NCI-H128 (cell line): ENCODE measurements at regions not wholly inside any gene's neighbourhood (a gene's known extent, or its start where the extent isn't known, plus 50 kb on each side); places are given as distances from the start of the nearest gene placed in this dataset.
"Not testable (repeated sequence)": the region's sequence is repeated elsewhere in the genome, so short reads cannot be mapped to it uniquely, and the experiment has no call there.

Experiments
- DNase-seq: peaks from one replicate; lab custom pipeline; 2025; ENCODE audit not compliant: unreplicated experiment; lab: John Stamatoyannopoulos, UW

DNA sequence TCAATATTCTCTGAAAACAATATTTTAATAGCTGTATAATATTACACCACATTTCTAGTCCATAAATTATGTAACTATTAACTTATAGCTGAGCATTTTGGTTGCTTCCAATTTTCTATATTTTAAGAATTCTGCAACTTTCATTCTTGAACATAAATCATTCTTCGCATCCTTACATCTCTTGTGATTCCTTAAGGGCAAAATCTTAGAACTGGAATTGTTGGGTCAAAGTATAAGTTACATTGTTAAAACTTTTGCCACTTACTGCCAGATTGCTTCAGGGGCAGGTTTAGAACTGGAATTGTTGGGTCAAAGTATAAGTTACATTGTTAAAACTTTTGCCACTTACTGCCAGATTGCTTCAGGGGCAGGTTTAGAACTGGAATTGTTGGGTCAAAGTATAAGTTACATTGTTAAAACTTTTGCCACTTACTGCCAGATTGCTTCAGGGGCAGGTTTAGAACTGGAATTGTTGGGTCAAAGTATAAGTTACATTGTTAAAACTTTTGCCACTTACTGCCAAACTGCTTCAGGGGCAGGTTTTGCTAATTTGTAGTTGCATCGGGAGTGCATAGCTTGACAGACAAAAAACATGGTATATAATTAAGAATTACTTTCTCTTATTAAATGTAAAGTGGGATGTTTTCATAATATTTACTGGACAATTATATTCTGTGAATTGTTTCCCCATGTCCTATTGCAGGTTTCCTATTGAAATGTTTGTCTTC is 179.9 kb upstream of the OR13F1 start:
- not testable (repeated sequence) for DNase-seq

DNA sequence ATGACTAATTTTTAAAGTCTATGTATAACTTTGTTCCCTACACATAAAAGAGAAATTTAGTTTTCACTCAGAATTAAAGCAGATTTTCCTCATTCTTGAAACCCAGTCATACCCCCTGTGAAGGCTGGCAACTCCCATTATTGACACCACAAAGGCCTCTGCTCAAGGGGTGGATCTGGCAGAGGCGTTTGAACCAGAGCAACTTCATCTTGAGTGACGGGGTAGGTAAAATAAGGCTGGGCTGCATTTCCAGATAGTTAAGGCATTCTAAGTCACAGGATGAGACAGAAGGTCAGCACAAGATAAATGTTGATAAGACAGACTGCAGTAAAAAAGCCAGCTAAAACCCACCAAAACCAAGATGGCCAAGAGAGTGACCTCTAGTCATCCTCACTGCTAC is 177.2 kb upstream of the OR13F1 start:
- DNase-seq = no peak

DNA sequence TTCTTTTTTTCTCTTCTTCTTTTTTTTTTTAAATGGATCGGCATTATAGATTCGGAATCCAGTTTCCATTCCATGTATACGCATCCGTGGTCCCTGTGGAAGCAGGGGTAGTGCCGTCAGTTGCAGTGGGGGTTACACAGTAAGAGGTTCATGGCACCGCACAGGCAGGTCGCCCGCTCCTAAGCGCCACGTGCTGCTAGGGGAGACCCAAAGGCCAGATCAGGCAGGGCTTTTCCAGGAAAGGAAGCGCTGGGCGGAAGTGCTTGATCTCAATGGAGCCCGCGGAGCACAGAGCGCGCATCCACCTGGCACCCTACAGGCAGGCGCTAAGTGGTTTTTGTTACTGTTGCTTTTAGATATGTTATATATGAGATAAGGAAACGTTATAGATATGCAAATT is 174.8 kb upstream of the OR13F1 start:
- DNase-seq = no peak

DNA sequence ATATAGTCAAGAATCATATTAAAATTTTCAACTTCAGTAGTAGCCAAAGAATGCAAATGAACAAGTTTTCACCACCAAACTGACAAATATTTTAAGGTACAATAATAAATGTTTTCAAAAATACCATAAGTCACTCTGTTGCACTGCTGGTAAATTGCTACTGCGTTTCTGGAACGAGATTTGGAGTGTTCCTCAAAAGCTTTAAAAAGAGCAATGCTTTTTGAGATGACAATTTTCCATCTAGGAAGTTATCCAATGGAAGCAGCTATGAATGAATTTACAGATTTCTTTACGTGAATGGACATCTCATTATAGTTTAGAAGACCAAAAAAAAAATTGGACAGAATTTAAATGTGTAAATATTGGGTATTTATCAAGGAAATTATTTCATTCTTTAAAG is 173.2 kb upstream of the OR13F1 start:
- DNase-seq = no peak

DNA sequence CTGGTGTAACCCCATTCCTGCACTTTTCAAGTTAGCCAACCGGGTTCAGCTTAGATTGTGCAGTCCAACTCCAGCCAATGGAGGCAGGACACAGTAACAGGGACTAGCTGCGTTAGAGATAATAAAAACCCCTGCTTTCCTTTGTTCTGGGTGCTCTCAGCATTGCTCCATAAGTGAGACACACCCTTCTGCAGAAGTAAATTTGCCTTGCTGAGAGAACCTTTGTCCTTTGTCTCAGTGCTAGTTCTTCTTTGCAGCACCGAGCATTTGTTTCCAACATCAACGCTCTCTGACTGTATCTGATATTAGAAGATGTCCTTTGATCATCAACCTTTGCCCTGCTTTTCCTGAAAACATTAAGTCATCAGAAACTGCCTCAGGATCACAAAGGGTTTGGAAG is 169.5 kb upstream of the OR13F1 start:
- DNase-seq = no peak

DNA sequence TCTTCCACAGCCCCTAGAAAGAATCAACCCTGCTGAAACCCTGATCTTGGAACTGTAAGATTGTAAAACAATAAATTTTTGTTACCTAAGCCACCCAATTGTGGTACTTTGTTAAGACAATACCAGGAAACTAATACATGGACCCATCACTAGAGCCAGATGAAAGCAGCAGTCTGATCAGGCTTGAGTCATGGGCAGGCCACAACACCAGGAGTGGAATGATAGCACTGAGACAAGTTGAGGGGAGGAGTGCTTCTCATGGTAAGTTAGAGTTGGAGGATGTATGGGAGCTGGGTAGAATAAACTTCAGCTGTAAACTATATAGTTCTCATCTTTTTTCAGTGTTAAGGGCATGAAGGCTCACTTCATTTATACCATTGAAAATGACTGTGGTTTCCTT is 164.4 kb upstream of the OR13F1 start:
- no peak for DNase-seq

DNA sequence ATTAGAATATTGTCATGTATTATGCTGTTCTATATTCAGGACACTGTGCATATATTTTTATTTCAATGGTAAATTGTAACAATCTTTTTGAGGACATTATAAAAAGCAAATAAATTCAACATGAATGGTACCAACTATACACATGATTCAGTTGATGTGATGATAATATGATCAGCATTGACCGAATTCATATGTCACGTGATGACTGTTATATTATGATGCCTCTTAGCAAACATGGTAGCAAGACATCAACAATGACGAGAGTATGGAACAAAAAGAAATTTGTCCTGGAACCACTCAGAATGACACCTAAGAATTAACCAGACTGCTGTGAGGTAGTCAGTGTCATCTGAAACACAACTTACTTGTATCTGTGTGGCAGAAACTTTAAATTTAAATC is 161.5 kb upstream of the OR13F1 start:
- no peak for DNase-seq

DNA sequence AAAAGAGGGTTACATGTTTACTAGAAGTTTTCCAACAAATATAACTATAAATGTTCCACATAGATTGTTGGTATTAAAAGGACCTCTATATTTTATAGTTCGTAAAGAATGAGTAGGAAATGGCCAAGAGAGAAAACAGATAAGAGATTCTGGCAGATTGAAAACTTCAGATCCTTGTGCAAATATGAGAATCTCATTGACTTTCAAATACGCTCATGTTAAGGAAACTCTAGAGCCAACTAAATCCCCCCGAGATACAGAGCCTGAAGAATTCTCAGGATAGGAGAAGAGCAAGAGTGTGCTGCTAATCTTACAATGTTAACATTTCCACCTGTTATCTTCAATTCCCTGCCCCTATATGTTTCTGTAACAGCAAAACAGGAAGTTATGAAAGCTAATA is 159.0 kb upstream of the OR13F1 start:
- no peak for DNase-seq

DNA sequence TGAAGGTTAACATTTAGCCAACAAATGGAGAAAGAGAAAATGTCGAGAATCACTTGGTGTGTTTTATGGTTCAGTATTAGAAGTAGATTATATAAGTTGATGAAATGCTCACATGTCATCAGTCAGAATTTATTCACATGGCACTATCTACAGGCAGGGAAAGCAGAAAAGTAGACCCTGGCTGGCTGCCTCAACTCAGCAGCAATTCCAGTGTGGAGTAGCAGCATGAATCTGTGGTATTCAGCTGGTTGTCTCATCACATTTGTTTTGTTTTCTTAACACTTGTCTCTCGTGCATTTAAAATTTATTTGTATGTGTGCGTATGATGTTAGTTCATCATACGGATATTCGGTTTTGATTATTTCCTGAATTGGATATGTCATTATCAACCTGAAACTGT is 153.5 kb upstream of the OR13F1 start:
- DNase-seq = no peak

DNA sequence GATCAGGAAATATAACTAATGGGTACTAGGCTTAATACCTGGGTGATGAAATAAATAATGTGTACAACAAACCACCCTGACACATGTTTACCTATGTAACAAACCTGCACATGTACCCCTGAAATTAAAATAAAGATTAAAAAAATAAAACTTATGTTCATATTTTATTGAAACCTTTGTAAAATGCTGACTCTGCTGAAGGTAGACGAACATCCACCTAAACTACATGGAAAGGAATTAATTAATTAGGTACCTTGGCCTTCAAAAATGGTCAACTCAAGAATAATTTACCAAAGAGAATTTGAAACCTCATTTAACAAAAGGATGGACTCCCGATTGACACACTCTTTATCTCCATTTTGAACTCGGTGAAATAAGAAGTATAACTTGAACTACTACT is 152.3 kb upstream of the OR13F1 start:
- no peak for DNase-seq

DNA sequence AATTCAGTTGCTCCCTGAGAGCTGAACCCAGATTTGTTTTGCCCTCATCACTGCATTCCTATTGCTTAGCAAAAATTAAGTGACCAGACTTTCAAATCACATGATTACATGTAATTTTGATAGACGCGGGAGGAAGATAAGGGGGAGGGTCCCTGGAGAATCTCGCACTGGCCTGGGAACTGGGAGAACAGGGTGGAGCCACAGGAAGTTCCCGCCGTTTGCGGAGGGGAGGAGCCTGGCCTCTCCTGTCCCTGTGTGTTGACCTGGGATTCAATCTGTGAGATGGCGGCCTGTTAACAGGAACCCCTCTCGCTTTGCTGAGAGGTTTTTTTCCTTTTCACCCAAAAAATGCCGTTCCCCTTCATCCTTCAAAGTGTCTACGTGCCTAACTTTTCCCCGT is 142.9 kb upstream of the OR13F1 start:
- no peak for DNase-seq

DNA sequence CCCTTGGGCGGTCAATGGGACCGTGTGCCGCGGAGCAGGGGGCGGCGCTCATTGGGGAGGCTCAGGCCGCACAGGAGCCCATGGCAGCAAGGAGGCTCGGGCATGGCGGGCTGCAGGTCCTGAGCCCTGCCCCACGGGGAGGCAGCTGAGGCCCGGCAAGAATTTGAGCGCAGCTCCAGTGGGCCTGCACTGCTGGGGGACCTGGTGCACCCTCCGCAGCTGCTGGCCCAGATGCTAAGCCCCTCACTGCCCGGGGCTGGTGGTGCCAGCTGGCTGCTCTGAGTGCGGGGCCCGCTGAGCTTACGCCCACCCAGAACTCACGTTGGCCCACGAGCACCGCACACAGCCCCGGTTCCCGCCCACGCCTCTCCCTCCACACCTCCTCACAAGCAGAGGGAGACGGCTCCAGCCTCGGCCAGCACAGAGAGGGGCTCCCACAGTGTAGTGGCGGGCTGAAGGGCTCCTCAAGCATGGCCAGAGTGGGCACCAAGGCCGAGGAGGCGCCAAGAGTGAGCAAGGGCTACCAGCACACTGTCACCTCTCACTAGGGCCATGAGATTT is 141.1 kb upstream of the OR13F1 start:
- DNase-seq = no peak

DNA sequence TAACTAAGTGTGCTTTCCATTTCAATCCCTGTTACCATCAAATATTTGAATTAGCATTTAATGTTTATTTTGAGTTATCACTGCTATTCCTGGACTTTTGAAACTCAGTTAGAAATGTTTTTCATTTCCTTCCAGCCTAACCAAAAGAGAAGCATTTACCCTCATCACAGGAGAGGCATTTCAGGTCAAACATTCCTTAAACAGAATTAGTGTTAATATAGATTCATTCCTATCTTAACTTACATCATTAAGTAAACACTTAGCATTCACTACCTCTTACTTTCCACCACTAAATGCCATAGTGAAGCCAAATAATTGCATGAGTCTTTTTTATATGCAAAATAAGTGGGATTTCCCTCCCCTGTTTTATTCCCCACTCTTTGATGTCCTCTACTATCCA is 136.6 kb upstream of the OR13F1 start:
- DNase-seq = no peak

DNA sequence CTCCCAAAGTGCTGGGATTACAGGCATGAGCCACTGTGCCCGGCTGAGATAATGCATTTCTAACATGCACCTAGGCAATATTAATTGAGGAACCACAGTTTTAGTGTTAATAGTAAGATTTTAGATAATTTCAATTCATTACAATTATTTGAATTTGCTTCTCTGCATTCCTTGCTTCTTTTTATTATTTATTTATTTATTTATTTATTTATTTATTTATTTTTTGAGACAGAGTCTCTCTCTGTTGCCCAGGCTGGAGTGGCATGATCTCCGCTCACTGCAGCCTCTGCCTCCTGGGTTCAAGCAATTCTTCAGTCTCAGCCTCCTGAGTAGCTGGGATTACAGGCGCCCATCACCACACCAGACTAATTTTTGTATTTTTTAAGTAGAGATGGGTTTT is 135.7 kb upstream of the OR13F1 start:
- DNase-seq = not testable (repeated sequence)

DNA sequence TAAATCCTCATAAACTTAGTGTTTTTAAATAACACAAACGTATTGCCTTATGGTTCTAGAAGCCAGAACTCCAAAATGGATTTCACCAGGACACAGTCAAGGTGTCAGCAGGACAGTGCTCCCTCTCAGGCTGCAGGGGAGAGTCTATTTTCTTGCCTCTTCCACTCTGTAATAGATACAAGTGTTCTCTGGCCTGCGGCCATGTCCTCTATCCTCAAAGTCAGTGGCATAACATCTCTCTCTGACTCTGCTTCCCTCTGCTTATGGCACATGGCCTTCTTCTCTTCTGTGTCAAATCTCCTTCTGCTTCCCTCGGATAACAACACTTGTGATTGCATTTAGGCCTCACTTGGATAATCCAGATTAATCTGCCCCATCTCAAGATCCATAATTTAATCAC is 129.4 kb upstream of the OR13F1 start:
- DNase-seq = no peak

DNA sequence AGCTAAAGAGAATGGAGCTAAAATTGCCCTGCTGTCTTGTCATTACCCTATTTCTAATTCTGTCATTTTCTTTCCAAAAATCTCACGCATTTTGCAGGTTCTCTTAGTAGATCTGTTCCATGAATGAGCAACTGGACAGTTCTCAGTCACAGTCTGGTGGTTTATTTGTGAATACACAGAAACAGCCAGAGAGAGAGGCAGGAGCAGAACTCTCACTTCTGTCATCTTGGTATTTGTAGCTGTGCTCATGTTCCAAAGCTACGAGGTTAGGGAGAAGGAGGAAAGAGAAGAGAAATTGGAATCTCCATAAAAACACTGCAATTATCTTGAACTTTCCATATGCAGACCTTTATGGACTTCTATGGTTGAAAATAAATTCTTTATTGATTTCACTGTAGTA is 118.0 kb upstream of the OR13F1 start:
- DNase-seq = no peak

DNA sequence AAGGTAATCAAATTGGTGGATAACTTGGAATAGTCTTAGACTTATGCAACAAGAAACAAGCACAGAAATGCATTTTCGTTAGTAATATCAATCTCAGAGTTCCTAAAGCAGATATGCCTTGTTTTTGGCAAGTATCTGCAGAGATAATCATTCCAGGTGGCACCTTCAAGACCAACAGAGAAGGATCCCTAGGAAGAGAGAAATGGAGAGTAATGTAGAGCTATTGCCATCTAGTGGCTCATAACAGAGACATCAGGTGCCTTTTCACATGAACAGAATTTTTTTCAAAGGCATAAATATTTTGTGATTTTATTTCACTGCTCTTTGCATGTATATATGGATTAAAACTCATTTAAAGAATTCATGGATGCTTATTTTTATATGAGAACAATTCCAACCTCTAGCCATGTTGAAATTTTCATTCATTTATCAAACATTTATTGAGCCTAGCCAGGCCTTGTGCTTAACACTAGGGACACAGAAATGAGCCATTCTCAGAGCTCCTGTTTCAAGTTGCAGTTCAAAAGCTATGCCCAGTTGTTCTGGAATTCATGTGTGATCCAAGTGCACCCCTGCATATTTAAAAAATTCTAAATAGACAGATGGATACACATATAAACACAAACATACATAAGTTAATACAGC is 117.5 kb upstream of the OR13F1 start:
- DNase-seq = no peak

DNA sequence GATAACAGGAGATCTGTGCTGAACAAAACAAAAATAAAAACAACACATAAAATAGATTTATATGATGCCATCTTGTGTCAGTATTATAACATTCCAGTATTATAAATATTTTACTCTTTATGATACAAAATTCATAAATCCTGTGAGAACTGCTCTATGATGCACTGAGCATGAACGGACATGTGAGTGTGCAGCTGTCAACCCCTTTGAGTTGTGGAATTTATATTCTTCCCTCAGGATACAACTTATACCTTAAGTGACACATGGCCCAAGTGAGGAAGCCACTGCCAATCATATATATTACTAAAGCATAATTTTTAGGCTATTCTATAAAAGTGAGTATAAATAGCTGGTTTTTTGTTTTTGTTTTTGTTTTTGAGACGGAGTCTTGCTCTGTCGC is 116.0 kb upstream of the OR13F1 start:
- no peak for DNase-seq

DNA sequence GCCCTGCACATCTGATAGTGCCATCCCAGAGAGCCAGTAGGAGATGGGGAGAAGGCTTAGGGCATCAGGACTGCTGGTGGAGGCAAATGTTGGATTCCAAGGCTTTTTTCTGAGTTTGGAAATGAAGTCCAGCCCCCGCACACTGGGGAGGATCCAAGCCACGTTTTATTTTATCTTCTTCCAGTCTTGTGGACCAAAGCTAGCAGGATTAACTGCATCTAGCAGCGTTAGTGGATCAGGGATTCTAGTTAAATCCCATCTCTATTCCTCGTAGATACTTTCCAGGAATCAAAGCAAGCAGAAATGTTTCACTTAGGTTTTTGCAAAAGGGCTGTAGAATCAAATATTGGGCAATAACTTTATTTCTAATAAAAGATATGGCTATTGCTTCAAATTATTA is 114.7 kb upstream of the OR13F1 start:
- no peak for DNase-seq

DNA sequence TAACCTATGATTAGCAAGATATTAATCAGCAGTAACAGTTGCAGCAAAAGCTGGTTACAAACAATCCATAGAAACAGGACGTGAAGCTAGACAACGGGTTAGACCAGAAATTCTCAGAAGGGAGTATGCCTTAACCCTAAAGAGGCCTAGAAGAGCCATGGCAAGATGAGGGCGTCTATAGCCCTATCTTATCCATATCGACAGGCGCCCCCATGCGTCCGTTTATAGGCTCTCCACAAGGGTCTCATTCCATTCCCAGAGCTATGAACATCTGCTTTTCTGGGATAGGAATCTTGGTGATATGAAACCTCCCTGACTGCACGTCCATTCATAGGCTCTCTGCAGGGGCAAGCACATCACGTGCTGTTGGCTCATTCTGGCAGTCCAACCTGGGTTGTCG is 109.2 kb upstream of the OR13F1 start:
- not testable (repeated sequence) for DNase-seq

DNA sequence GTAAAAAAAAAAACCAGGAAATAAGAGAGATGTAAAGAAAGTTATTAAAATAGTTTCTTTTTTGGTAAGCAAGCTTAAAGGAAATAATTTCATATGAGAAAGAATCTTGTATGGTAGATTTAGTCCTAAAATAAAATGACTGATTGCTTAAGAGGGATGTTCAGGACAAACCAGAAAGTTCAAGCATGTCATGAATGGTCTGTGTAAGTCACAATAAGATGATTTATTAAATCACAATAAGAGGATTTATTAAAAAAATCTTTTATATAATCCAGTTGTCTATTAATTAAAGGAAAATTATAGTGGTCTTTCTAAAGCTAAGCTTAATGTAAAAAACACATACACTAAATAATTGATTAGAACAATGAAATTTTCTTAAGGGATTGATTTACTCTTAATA is 91.8 kb upstream of the OR13F1 start:
- no peak for DNase-seq

DNA sequence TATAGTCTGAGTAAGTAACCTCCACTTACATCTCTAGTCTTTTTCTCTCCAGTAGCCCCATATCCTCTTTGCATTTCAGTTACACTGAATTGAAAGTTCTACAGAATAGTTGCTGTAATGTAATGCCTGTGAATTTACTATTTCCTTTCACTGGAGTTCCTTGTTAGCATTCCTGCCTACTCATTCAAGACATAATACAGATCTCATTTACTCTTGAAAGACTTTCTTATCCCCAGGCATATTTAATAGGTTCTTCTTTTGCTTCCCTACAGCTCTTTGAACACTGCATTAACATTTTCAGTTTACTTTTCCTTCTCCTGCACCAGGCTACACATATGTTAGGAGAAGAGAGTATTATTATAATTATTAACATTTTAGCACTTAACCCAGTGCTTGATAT is 87.6 kb upstream of the OR13F1 start:
- no peak for DNase-seq

DNA sequence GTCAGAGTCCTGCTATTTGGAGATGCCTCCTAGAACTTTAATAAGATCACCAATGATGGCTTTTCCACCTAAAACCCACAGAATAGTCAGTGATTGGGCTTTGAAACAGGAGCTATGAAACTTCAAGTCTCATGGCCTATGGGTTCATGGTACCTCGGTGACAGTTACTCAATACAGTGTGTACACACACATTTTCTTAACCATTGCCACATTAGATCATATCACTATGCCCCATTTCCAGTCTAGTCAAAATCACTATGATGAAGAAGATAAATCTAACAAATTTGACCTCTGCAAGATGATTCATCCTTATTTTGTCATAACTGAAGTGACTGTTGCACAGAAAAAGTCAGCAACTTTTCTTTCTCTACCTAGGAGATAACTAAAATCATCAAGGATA is 86.8 kb upstream of the OR13F1 start:
- DNase-seq = no peak
